Sigmoid colon (tissue), 4 donors: ENCODE measurements at regions not wholly inside any gene's neighbourhood (a gene's known extent, or its start where the extent isn't known, plus 50 kb on each side); places are given as distances from the start of the nearest gene placed in this dataset.

Source experiments
- EP300 ChIP-seq, 4 donors: sonication (generic); formaldehyde crosslinking; IDR thresholded peaks; one replicate each; pipeline ENCODE4 v1.6.1; 2017; ENCODE audit warnings: antibody characterized with exemption in 4 of 4
- POLR2A ChIP-seq, 2 donors: fragments of 450-650 bp; IDR thresholded peaks; one replicate each; pipeline ENCODE4 v1.6.1; 2016; ENCODE audit warnings: antibody characterized with exemption in 2 of 2, mild to moderate bottlenecking in 2 of 2, moderate library complexity in 2 of 2
- POLR2AphosphoS5 ChIP-seq, 4 donors: sonication (generic); formaldehyde crosslinking; IDR thresholded peaks; one replicate each; pipeline ENCODE4 v1.6.1; 2017; ENCODE audit warnings: antibody characterized with exemption in 4 of 4
- TF ChIP-seq, protein P1 (sequence below), 4 experiments: fragments of 450-650 bp in 3 of 4; fragments of 200-600 bp in 1 of 4; IDR thresholded peaks; one replicate each; pipeline ENCODE4 v1.5.1; 2016 to 2019; ENCODE audit warnings: antibody characterized with exemption in 4 of 4, mild to moderate bottlenecking in 3 of 4, moderate library complexity in 2 of 4

DNA sequence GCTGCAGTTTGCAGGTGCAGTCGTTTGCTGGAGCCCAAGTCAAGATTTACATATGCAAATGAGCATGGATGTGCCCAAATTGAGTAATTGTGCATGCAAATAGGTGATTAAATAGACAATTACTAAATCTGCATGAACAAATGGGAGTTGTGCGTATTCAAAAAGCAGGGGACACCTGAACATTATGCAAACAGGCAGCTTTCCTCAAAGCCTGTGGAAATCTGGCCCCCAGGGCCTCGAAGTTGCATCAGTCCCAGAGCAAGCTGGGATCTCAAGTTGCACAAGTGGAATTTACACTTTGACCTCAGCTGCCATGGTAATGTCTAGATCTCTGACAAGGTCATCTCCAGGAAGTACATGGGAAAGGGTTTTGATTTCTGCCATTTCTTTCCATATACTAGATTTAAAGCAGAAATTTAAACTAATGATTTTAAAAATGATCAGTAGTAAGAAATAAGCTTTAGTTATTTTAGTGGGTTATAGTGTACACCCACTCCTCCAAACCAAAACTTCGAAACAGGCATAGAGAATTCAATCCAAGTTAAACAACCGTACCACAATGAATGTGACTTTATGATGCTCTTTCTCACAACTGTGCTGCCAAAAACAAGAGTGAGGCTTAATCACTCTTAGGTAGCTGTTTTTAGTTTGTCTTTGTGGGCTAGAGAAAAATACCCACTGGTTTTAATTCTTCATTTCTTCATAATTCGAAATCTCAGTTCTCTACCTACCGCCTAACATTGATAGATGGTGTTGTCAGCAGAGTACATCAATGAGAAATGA lies 110.7 kb downstream of the RND3 start:
- TF ChIP-seq, protein P1, sequence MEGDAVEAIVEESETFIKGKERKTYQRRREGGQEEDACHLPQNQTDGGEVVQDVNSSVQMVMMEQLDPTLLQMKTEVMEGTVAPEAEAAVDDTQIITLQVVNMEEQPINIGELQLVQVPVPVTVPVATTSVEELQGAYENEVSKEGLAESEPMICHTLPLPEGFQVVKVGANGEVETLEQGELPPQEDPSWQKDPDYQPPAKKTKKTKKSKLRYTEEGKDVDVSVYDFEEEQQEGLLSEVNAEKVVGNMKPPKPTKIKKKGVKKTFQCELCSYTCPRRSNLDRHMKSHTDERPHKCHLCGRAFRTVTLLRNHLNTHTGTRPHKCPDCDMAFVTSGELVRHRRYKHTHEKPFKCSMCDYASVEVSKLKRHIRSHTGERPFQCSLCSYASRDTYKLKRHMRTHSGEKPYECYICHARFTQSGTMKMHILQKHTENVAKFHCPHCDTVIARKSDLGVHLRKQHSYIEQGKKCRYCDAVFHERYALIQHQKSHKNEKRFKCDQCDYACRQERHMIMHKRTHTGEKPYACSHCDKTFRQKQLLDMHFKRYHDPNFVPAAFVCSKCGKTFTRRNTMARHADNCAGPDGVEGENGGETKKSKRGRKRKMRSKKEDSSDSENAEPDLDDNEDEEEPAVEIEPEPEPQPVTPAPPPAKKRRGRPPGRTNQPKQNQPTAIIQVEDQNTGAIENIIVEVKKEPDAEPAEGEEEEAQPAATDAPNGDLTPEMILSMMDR (IDR thresholded peaks at IDR 0.05) = no peak
- TF ChIP-seq EP300 (IDR thresholded peaks at IDR 0.05) (no peak), POLR2AphosphoS5 (IDR thresholded peaks at IDR 0.05) (no peak), POLR2A (IDR thresholded peaks at IDR 0.05) (no peak)
